Astrocyte (in vitro differentiated cells and primary cell): ENCODE measurements at regions not wholly inside any gene's neighbourhood (a gene's known extent, or its start where the extent isn't known, plus 50 kb on each side); places are given as distances from the start of the nearest gene placed in this dataset.

Experiments used
- DNase-seq: peaks from one replicate; pipeline ENCODE4 v3.0.0-alpha.2; 2010; ENCODE audit warnings: low read depth
- FAIRE-seq: peaks from 2 replicates; lab custom pipeline; 2011; peaks lifted over from hg19 to GRCh38; lab: Jason Lieb, UNC
- H2AFZ ChIP-seq: 2 replicates; pipeline ENCODE4 v1.6.0; 2012; ENCODE audit warnings: low read depth, low read length, inconsistent platforms
- H3K27ac ChIP-seq: 2 replicates; pipeline ENCODE4 v1.5.1; 2011; ENCODE audit warnings: low read depth, low read length, inconsistent platforms
- H3K27me3 ChIP-seq: 2 replicates; pipeline ENCODE4 v1.6.0; 2011; ENCODE audit warnings: low read length, inconsistent platforms; ENCODE audit not compliant: insufficient read depth
- H3K36me3 ChIP-seq: 2 replicates; pipeline ENCODE4 v1.5.1; 2011; ENCODE audit warnings: low read length, inconsistent platforms; ENCODE audit not compliant: insufficient read depth
- H3K4me1 ChIP-seq: 2 replicates; pipeline ENCODE4 v1.5.1; 2011; ENCODE audit warnings: low read length, inconsistent platforms; ENCODE audit not compliant: insufficient read depth
- H3K4me2 ChIP-seq: 2 replicates; pipeline ENCODE4 v1.6.0; 2012; ENCODE audit warnings: low read length, inconsistent platforms
- H3K4me3 ChIP-seq: 2 replicates; pipeline ENCODE4 v1.5.1; 2011; ENCODE audit warnings: low read depth, mild to moderate bottlenecking, low read length, inconsistent platforms; ENCODE audit not compliant: insufficient read depth
- H3K79me2 ChIP-seq: 2 replicates; pipeline ENCODE4 v1.6.0; 2012; ENCODE audit warnings: mild to moderate bottlenecking, low read length, inconsistent platforms; ENCODE audit not compliant: insufficient read depth
- H3K9ac ChIP-seq: 2 replicates; pipeline ENCODE4 v1.6.0; 2012; ENCODE audit warnings: mild to moderate bottlenecking, low read length, inconsistent platforms
- H3K9me3 ChIP-seq: 2 replicates; pipeline ENCODE4 v1.5.1; 2012; ENCODE audit warnings: low read depth, mild to moderate bottlenecking, low read length, inconsistent platforms; ENCODE audit not compliant: insufficient read depth
- H4K20me1 ChIP-seq: 2 replicates; pipeline ENCODE4 v1.6.0; 2012; ENCODE audit warnings: low read length, inconsistent platforms; ENCODE audit not compliant: insufficient read depth
- H3K27ac Mint-ChIP-seq: one replicate; pipeline ENCODE4 v1.8.0; 2021; ENCODE audit warnings: mild to moderate bottlenecking, mixed read lengths; ENCODE audit not compliant: unreplicated experiment
- H3K27me3 Mint-ChIP-seq: one replicate; pipeline ENCODE4 v1.8.0; 2021; ENCODE audit warnings: low read depth, mixed read lengths; ENCODE audit not compliant: unreplicated experiment
- H3K36me3 Mint-ChIP-seq: one replicate; pipeline ENCODE4 v1.8.0; 2021; ENCODE audit warnings: low read depth, mixed read lengths; ENCODE audit not compliant: unreplicated experiment
- H3K4me1 Mint-ChIP-seq: one replicate; pipeline ENCODE4 v1.8.0; 2021; ENCODE audit warnings: low read depth, mixed read lengths; ENCODE audit not compliant: unreplicated experiment
- H3K4me3 Mint-ChIP-seq: one replicate; pipeline ENCODE4 v1.8.0; 2021; ENCODE audit warnings: mild to moderate bottlenecking, moderate library complexity, mixed read lengths; ENCODE audit not compliant: unreplicated experiment
- H3K9me3 Mint-ChIP-seq: one replicate; pipeline ENCODE4 v1.8.0; 2021; ENCODE audit warnings: mild to moderate bottlenecking, mixed read lengths; ENCODE audit not compliant: unreplicated experiment
- CTCF ChIP-seq: IDR thresholded peaks from 2 replicates; pipeline ENCODE4 v1.5.1; 2011; ENCODE audit warnings: low read depth, mild to moderate bottlenecking, inconsistent platforms, low read length, moderate library complexity; ENCODE audit not compliant: insufficient read depth
- EZH2 ChIP-seq: IDR thresholded peaks from 2 replicates; pipeline ENCODE4 v1.6.1; 2012; ENCODE audit warnings: mild to moderate bottlenecking, low read length, inconsistent platforms; ENCODE audit not compliant: insufficient read depth

- Histone ChIP-seq H3K4me1 (no peaks in the 10 kb centered on the region), H3K27ac (no peak overlapping the region), H3K4me3 (no peak overlapping the region), H3K4me2 (no peak overlapping the region), H3K79me2 (no peaks in the 10 kb centered on the region), H3K9me3 (peaks cover 14% of the 10 kb centered on the region), H4K20me1 (no peaks in the 10 kb centered on the region), H3K9ac (no peak overlapping the region), H3K36me3 (no peaks in the 10 kb centered on the region), H2AFZ (no peak overlapping the region), H3K27me3 (peaks cover 8% of the 10 kb centered on the region)
- H3K9me3 Mint-ChIP-seq: peaks cover 21% of the 10 kb centered on the region
- H3K27me3 Mint-ChIP-seq: no peaks in the 10 kb centered on the region
- no peak for TF ChIP-seq EZH2
- no peak for TF ChIP-seq CTCF
- no peak for FAIRE-seq
- no peak for DNase-seq
- peaks cover 4% of the 10 kb centered on the region for H3K36me3 Mint-ChIP-seq
- no peak overlapping the region for H3K27ac Mint-ChIP-seq
- H3K4me1 Mint-ChIP-seq: no peaks in the 10 kb centered on the region
- no peak overlapping the region for H3K4me3 Mint-ChIP-seq
Observed at GRCh38 chr16:50440531-50440930, 71.7 kb upstream of the BRD7 start.

GRCh38 chr16:50437769-50438437 is 69.1 kb upstream of the BRD7 start:
- H3K9ac ChIP-seq: no peak overlapping the region
- Mint-ChIP-seq H3K4me3 (no peak overlapping the region), H3K27me3 (peaks cover 12% of the 10 kb centered on the region), H3K27ac (no peak overlapping the region), H3K9me3 (peaks cover 17% of the 10 kb centered on the region), H3K36me3 (peaks cover 4% of the 10 kb centered on the region), H3K4me1 (no peaks in the 10 kb centered on the region)
- FAIRE-seq: no peak
- no peaks in the 10 kb centered on the region for H4K20me1 ChIP-seq
- DNase-seq: no peak
- H3K27ac ChIP-seq: no peak overlapping the region
- no peaks in the 10 kb centered on the region for H3K36me3 ChIP-seq
- no peak overlapping the region for H3K4me3 ChIP-seq
- H3K27me3 ChIP-seq: peaks cover 7% of the 10 kb centered on the region
- no peak overlapping the region for H2AFZ ChIP-seq
- H3K4me2 ChIP-seq: no peak overlapping the region
- no peaks in the 10 kb centered on the region for H3K79me2 ChIP-seq
- peaks cover 14% of the 10 kb centered on the region for H3K9me3 ChIP-seq
- no peaks in the 10 kb centered on the region for H3K4me1 ChIP-seq
- TF ChIP-seq CTCF: no peak

- H3K4me1 ChIP-seq: no peaks in the 10 kb centered on the region
- peaks cover 6% of the 10 kb centered on the region for H3K9me3 ChIP-seq
- no peak overlapping the region for H3K9ac ChIP-seq
- no peak overlapping the region for H3K4me2 ChIP-seq
- no peaks in the 10 kb centered on the region for H3K79me2 ChIP-seq
- TF ChIP-seq CTCF (no peak), EZH2 (no peak)
- H3K36me3 ChIP-seq: no peaks in the 10 kb centered on the region
- DNase-seq (no peak), FAIRE-seq (no peak)
- Mint-ChIP-seq H3K27me3 (peaks cover 18% of the 10 kb centered on the region), H3K27ac (no peak overlapping the region), H3K9me3 (peaks cover 17% of the 10 kb centered on the region), H3K4me3 (no peak overlapping the region), H3K36me3 (peaks cover 4% of the 10 kb centered on the region), H3K4me1 (no peaks in the 10 kb centered on the region)
- no peak overlapping the region for H3K27ac ChIP-seq
- H3K27me3 ChIP-seq: peaks cover 10% of the 10 kb centered on the region
- no peak overlapping the region for H3K4me3 ChIP-seq
- H4K20me1 ChIP-seq: no peaks in the 10 kb centered on the region
- H2AFZ ChIP-seq: no peak overlapping the region
Observed at GRCh38 chr16:50436271-50436670, 67.5 kb upstream of the BRD7 start.
